ENCODE measurements at regions not wholly inside any gene's neighbourhood (a gene's known extent, or its start where the extent isn't known, plus 50 kb on each side); places are given as distances from the start of the nearest gene placed in this dataset.

GRCh38 chr17:5781236-5781927 lies 197.1 kb upstream of the NLRP1 start:
- TF ChIP-seq POLR2AphosphoS5 (IDR thresholded peaks at IDR 0.05) (no peak), CTCF (IDR thresholded peaks at IDR 0.05 in 8 of 11, conservative IDR thresholded peaks at IDR 0.05 in 3 of 11) (no peak)

Measured in spleen (tissue), 7 donors.